ENCODE measurements at regions not wholly inside any gene's neighbourhood (a gene's known extent, or its start where the extent isn't known, plus 50 kb on each side); places are given as distances from the start of the nearest gene placed in this dataset.

DNA sequence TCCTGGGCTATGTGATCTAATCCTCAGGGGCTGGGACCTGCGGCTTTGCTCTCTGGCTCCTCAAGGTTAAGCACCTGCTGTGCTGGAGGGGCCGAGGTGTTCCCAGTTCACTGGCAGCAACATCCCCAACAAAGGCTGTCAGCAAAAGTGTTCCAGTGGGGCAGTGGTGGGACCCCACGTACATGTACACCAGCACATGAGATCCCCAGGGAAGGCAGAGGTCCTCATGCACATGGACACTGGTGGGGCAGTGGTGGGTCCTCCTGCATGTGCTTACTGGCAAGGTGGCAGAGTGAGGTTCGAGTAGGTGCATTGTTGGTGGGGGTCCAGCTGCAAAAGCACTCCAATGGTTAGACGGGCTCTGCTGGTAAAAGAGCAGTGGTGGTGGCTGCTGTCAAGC lies 255.6 kb upstream of the MPDZ start:
- no peaks in the 10 kb centered on the region for H3K36me3 ChIP-seq (ENCODE audit: control insufficient read depth, low read length)
- H3K79me2 ChIP-seq (ENCODE audit: control insufficient read depth, low read length) = no peaks in the 10 kb centered on the region
- no peaks in the 10 kb centered on the region for H3K4me1 ChIP-seq (ENCODE audit: control insufficient read depth, low read length)
- no peaks in the 10 kb centered on the region for H3F3A ChIP-seq (ENCODE audit: control insufficient read depth, insufficient read depth)
- H4K20me1 ChIP-seq (ENCODE audit: control insufficient read depth, insufficient read depth, low read depth, low read length) = no peaks in the 10 kb centered on the region
- no peak overlapping the region for H3K27ac ChIP-seq (ENCODE audit: low read depth, low read length)
- TF ChIP-seq, protein P1, sequence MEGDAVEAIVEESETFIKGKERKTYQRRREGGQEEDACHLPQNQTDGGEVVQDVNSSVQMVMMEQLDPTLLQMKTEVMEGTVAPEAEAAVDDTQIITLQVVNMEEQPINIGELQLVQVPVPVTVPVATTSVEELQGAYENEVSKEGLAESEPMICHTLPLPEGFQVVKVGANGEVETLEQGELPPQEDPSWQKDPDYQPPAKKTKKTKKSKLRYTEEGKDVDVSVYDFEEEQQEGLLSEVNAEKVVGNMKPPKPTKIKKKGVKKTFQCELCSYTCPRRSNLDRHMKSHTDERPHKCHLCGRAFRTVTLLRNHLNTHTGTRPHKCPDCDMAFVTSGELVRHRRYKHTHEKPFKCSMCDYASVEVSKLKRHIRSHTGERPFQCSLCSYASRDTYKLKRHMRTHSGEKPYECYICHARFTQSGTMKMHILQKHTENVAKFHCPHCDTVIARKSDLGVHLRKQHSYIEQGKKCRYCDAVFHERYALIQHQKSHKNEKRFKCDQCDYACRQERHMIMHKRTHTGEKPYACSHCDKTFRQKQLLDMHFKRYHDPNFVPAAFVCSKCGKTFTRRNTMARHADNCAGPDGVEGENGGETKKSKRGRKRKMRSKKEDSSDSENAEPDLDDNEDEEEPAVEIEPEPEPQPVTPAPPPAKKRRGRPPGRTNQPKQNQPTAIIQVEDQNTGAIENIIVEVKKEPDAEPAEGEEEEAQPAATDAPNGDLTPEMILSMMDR (IDR thresholded peaks at IDR 0.05; ENCODE audit: low read depth, low read length, poor library complexity, severe bottlenecking) = no peak
- TF ChIP-seq EZH2phosphoT487 (IDR thresholded peaks at IDR 0.05; ENCODE audit: borderline replicate concordance, low read length) = no peak
- no peak overlapping the region for H3K4me2 ChIP-seq (ENCODE audit: low read length)
- H3K4me3 ChIP-seq (ENCODE audit: low read length) = no peak overlapping the region
- no peaks in the 10 kb centered on the region for H3K27me3 ChIP-seq (ENCODE audit: control insufficient read depth, low read length)
- no peaks in the 10 kb centered on the region for H3K9me3 ChIP-seq (ENCODE audit: control insufficient read depth, insufficient read depth, low read length)
- no peaks in the 10 kb centered on the region for H3K9me2 ChIP-seq (replicated peaks; ENCODE audit: control insufficient read depth, low read length)

DNA sequence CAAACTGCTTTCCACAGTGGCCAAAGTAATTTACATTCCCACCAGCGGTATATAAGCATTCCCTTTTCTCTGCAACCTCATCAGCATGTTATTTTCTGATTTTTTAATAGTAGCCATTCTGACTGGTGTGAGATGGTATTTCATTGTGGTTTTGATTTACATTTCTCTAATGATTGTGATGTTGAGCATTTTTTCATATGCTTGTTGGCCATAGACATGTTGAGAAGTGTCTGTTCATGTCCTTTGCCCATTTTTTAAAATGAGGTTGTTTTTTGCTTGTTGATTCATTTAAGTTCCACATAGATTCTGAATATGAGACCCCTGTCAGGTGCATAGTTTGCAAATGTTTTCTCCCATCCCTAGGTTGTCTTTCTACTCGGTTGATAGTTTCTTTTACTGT lies 254.5 kb upstream of the MPDZ start:
- Histone ChIP-seq H3K27me3 (ENCODE audit: control insufficient read depth, low read length) (no peaks in the 10 kb centered on the region), H3K79me2 (ENCODE audit: control insufficient read depth, low read length) (no peaks in the 10 kb centered on the region), H3K4me3 (ENCODE audit: low read length) (no peak overlapping the region), H4K20me1 (ENCODE audit: control insufficient read depth, insufficient read depth, low read depth, low read length) (no peaks in the 10 kb centered on the region), H3K27ac (ENCODE audit: low read depth, low read length) (no peak overlapping the region), H3K9me3 (ENCODE audit: control insufficient read depth, insufficient read depth, low read length) (no peaks in the 10 kb centered on the region), H3F3A (ENCODE audit: control insufficient read depth, insufficient read depth) (no peaks in the 10 kb centered on the region), H3K4me1 (ENCODE audit: control insufficient read depth, low read length) (no peaks in the 10 kb centered on the region), H3K4me2 (ENCODE audit: low read length) (no peak overlapping the region), H3K36me3 (ENCODE audit: control insufficient read depth, low read length) (no peaks in the 10 kb centered on the region), H3K9me2 (replicated peaks; ENCODE audit: control insufficient read depth, low read length) (no peaks in the 10 kb centered on the region)
- TF ChIP-seq, protein P1 (IDR thresholded peaks at IDR 0.05; ENCODE audit: low read depth, low read length, poor library complexity, severe bottlenecking) = no peak

DNA sequence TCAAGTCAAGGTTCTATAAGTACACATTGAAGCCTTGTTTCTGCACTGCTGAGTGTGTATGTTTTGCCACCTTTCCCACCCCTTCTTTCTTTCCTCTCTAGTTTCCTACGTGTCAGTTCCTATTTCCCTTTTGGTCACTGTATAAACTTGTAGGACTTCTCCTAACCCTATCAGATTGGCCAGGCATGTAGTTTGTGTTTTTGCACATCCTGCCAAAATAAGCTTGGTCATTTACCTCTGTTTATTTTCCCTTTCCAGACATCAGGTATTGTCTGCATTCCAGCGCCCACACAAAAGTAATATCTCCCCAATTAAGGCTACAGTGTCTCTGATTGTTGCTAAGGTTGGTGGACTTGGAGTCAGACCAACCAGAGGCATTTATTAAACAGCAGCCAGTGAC lies 252.9 kb upstream of the MPDZ start:
- Histone ChIP-seq H3K27me3 (ENCODE audit: control insufficient read depth, low read length) (no peaks in the 10 kb centered on the region), H3K9me2 (replicated peaks; ENCODE audit: control insufficient read depth, low read length) (no peaks in the 10 kb centered on the region), H3K4me2 (ENCODE audit: low read length) (no peak overlapping the region), H3K79me2 (ENCODE audit: control insufficient read depth, low read length) (no peaks in the 10 kb centered on the region), H4K20me1 (ENCODE audit: control insufficient read depth, insufficient read depth, low read depth, low read length) (no peaks in the 10 kb centered on the region), H3K27ac (ENCODE audit: low read depth, low read length) (no peak overlapping the region), H3F3A (ENCODE audit: control insufficient read depth, insufficient read depth) (no peaks in the 10 kb centered on the region), H3K4me3 (ENCODE audit: low read length) (no peak overlapping the region), H3K4me1 (ENCODE audit: control insufficient read depth, low read length) (no peaks in the 10 kb centered on the region), H3K36me3 (ENCODE audit: control insufficient read depth, low read length) (no peaks in the 10 kb centered on the region), H3K9me3 (ENCODE audit: control insufficient read depth, insufficient read depth, low read length) (no peaks in the 10 kb centered on the region)
- no peak for TF ChIP-seq EZH2phosphoT487 (IDR thresholded peaks at IDR 0.05; ENCODE audit: borderline replicate concordance, low read length)
- TF ChIP-seq, protein P1 (IDR thresholded peaks at IDR 0.05; ENCODE audit: low read depth, low read length, poor library complexity, severe bottlenecking) = no peak

Data from DOHH2 (cell line).